Right atrium auricular region (tissue), 2 donors: ENCODE measurements at regions not wholly inside any gene's neighbourhood (a gene's known extent, or its start where the extent isn't known, plus 50 kb on each side); places are given as distances from the start of the nearest gene placed in this dataset.

Source experiments
- DNase-seq: peaks from one replicate; pipeline ENCODE4 v3.0.0-alpha.2; 2019; ENCODE audit warnings: low spot score
- H3K27ac ChIP-seq, 2 donors: fragments of 200-600 bp; sonication (generic); 1 replicate in 1 of 2; 2 replicates in 1 of 2; pipeline ENCODE4 v1.5.1; 2016 to 2019
- H3K27me3 ChIP-seq, 2 donors: fragments of 200-600 bp; sonication (generic); one replicate each; pipeline versions ENCODE4 v1.5.1 to v1.6.0; 2017 to 2019
- H3K36me3 ChIP-seq: fragments of 200-600 bp; sonication (generic); one replicate; pipeline ENCODE4 v1.5.1; 2016
- H3K4me1 ChIP-seq, 2 donors: fragments of 200-600 bp; sonication (generic); one replicate each; pipeline versions ENCODE4 v1.5.1 to v1.6.0; 2017 to 2019
- H3K4me3 ChIP-seq, 2 donors: fragments of 200-600 bp; sonication (generic); 1 replicate in 1 of 2; 2 replicates in 1 of 2; pipeline ENCODE4 v1.5.1; 2017 to 2019; ENCODE audit warnings: mild to moderate bottlenecking in 1 of 2, moderate library complexity in 1 of 2
- H3K9me3 ChIP-seq, 2 donors: fragments of 200-600 bp; sonication (generic); one replicate each; pipeline ENCODE4 v1.5.1; 2019
- CTCF ChIP-seq, 2 donors: fragments of 200-600 bp; sonication (generic); IDR thresholded peaks; one replicate each; pipeline ENCODE4 v1.5.1; 2019; ENCODE audit warnings: antibody characterized with exemption in 2 of 2

GRCh38 chr20:12047838-12048432 is 130.2 kb downstream of the BTBD3 start:
- Histone ChIP-seq H3K36me3 (no peaks in the 10 kb centered on the region), H3K9me3 (no peaks in the 10 kb centered on the region), H3K27ac (no peak overlapping the region), H3K4me1 (no peaks in the 10 kb centered on the region), H3K4me3 (no peak overlapping the region), H3K27me3 (no peaks in the 10 kb centered on the region)
- no peak for DNase-seq
- TF ChIP-seq CTCF (IDR thresholded peaks at IDR 0.05), result no peak

- Histone ChIP-seq H3K4me3 (no peak overlapping the region), H3K4me1 (no peaks in the 10 kb centered on the region), H3K36me3 (no peaks in the 10 kb centered on the region), H3K27me3 (no peaks in the 10 kb centered on the region), H3K9me3 (no peaks in the 10 kb centered on the region), H3K27ac (no peak overlapping the region)
- DNase-seq, result no peak
- no peak for TF ChIP-seq CTCF (IDR thresholded peaks at IDR 0.05)
Observed at GRCh38 chr20:12049125-12049524, 131.4 kb downstream of the BTBD3 start.

- Histone ChIP-seq H3K4me1 (no peaks in the 10 kb centered on the region), H3K27ac (no peak overlapping the region), H3K4me3 (no peak overlapping the region), H3K9me3 (no peaks in the 10 kb centered on the region), H3K36me3 (no peaks in the 10 kb centered on the region), H3K27me3 (no peaks in the 10 kb centered on the region)
- no peak for TF ChIP-seq CTCF (IDR thresholded peaks at IDR 0.05)
- no peak for DNase-seq
Observed at GRCh38 chr20:12051206-12052163, 133.8 kb downstream of the BTBD3 start.

- no peaks in the 10 kb centered on the region for H3K27me3 ChIP-seq
- H3K4me3 ChIP-seq, result no peak overlapping the region
- H3K27ac ChIP-seq, result no peak overlapping the region
- TF ChIP-seq CTCF (IDR thresholded peaks at IDR 0.05), result no peak
- no peak for DNase-seq
- H3K36me3 ChIP-seq, result no peaks in the 10 kb centered on the region
- no peaks in the 10 kb centered on the region for H3K4me1 ChIP-seq
- no peaks in the 10 kb centered on the region for H3K9me3 ChIP-seq
Observed at GRCh38 chr20:12053353-12053752, 135.7 kb downstream of the BTBD3 start.

DNA sequence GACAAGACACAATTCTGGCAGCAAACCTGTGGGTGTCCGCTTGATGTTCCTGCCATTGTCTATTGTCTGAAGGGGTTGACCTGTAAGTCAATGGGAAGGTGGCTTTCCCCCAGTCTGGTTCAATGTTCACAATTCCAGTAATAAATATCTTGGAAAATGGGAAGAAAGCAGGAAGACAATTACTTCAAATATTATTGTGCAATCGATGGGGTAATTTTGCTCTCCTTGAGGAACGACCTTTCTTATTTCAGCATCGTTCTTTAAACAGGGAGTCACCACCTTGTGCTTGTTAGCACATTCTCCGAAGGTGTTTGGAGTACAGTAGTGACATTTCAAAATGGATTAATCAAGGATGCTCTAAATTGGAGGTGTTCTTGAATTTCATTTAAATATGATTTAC is 136.9 kb downstream of the BTBD3 start:
- TF ChIP-seq CTCF (IDR thresholded peaks at IDR 0.05), result no peak
- H3K36me3 ChIP-seq, result no peaks in the 10 kb centered on the region
- no peak overlapping the region for H3K27ac ChIP-seq
- no peaks in the 10 kb centered on the region for H3K27me3 ChIP-seq
- no peaks in the 10 kb centered on the region for H3K4me1 ChIP-seq
- no peak overlapping the region for H3K4me3 ChIP-seq
- no peaks in the 10 kb centered on the region for H3K9me3 ChIP-seq
- no peak for DNase-seq
